A673 (cell line): ENCODE measurements at regions not wholly inside any gene's neighbourhood (a gene's known extent, or its start where the extent isn't known, plus 50 kb on each side); places are given as distances from the start of the nearest gene placed in this dataset.

Source experiments
- BruUV-seq: library from RNA; stranded (reverse); fragments of 400-500 nt; replicated peaks from 2 replicates; lab custom pipeline; 2021; lab: Mats Ljungman, UMichigan
- CTCF ChIA-PET: fragments of 300-600 bp; sonication (Branson Sonifier 250); formaldehyde crosslinking; loops from one replicate; lab custom pipeline; 2022; ENCODE audit warnings: antibody characterized with exemption; lab: Charles Lee
- POLR2A ChIA-PET: fragments of 300-600 bp; sonication (Branson Sonifier 250); formaldehyde crosslinking; loops from one replicate; lab custom pipeline; 2022; ENCODE audit warnings: antibody characterized with exemption; ENCODE audit not compliant: low non-redundant PET; lab: Charles Lee
- DNase-seq: peaks from one replicate; pipeline ENCODE4 v3.0.0-alpha.2; 2015; ENCODE audit warnings: low spot score
- H3K27ac ChIP-seq: fragments of 200-600 bp; sonication (generic); 2 replicates; pipeline ENCODE4 v1.5.1; 2016; ENCODE audit warnings: mixed run types, low read depth, mild to moderate bottlenecking, mixed read lengths, antibody characterized with exemption, low read length; ENCODE audit not compliant: poor library complexity, severe bottlenecking
- H3K27me3 ChIP-seq: fragments of 200-600 bp; sonication (generic); replicated peaks from 2 replicates; pipeline ENCODE4 v1.6.1; 2017; ENCODE audit warnings: mixed run types, low read depth, mild to moderate bottlenecking, mixed read lengths, antibody characterized with exemption, low read length; ENCODE audit not compliant: insufficient read depth, poor library complexity
- H3K36me3 ChIP-seq: fragments of 200-600 bp; sonication (generic); 2 replicates; pipeline ENCODE4 v1.6.1; 2016; ENCODE audit warnings: mixed run types, mild to moderate bottlenecking, mixed read lengths, antibody characterized with exemption, low read length; ENCODE audit not compliant: insufficient read depth, poor library complexity, severe bottlenecking
- H3K4me1 ChIP-seq: fragments of 200-600 bp; sonication (generic); 2 replicates; pipeline ENCODE4 v1.6.1; 2017; ENCODE audit warnings: mixed run types, mild to moderate bottlenecking, mixed read lengths, antibody characterized with exemption, low read length; ENCODE audit not compliant: insufficient read depth, poor library complexity, severe bottlenecking
- H3K4me3 ChIP-seq: fragments of 200-600 bp; sonication (generic); 2 replicates; pipeline ENCODE4 v1.5.1; 2016; ENCODE audit warnings: low read depth, mixed run types, mild to moderate bottlenecking, mixed read lengths, low read length; ENCODE audit not compliant: poor library complexity, severe bottlenecking
- H3K9me3 ChIP-seq: fragments of 200-600 bp; sonication (generic); 2 replicates; pipeline ENCODE4 v1.6.1; 2016; ENCODE audit warnings: mixed run types, low read depth, mild to moderate bottlenecking, mixed read lengths, antibody characterized with exemption, low read length; ENCODE audit not compliant: poor library complexity, severe bottlenecking
- EZH2 ChIP-seq: fragments of 200-600 bp; sonication (generic); IDR thresholded peaks from 2 replicates; pipeline ENCODE4 v1.6.1; 2017; ENCODE audit warnings: borderline replicate concordance, low read depth, mild to moderate bottlenecking, mixed read lengths, antibody characterized with exemption, low read length; ENCODE audit not compliant: poor library complexity, severe bottlenecking
- intact Hi-C: fragments of 100-400 bp; cut with micrococcal nuclease; formaldehyde crosslinking; loops from one replicate; pipeline ENCODE4 v1.10.0; 2022; ENCODE audit not compliant: unreplicated experiment
- TF ChIP-seq, protein P1 (sequence below): fragments of 300-800, 200-600 bp; sonication (generic); conservative IDR thresholded peaks from 2 replicates; pipeline ENCODE4 v1.5.1; 2017; ENCODE audit warnings: low read depth, mild to moderate bottlenecking, antibody characterized with exemption, low read length, moderate library complexity, mixed read lengths

GRCh38 chr22:49715450-49715849, 112.2 kb downstream of the BRD1 start:
- no peaks in the 10 kb centered on the region for H3K36me3 ChIP-seq
- POLR2A ChIA-PET = no interaction called here
- CTCF ChIA-PET = no interaction called here
- H3K27me3 ChIP-seq = peaks cover 15% of the 10 kb centered on the region
- DNase-seq = no peak
- no peaks in the 10 kb centered on the region for H3K4me1 ChIP-seq
- no TSS peak for BruUV-seq
- no peak overlapping the region for H3K4me3 ChIP-seq
- no peak for TF ChIP-seq EZH2
- TF ChIP-seq, protein P1, sequence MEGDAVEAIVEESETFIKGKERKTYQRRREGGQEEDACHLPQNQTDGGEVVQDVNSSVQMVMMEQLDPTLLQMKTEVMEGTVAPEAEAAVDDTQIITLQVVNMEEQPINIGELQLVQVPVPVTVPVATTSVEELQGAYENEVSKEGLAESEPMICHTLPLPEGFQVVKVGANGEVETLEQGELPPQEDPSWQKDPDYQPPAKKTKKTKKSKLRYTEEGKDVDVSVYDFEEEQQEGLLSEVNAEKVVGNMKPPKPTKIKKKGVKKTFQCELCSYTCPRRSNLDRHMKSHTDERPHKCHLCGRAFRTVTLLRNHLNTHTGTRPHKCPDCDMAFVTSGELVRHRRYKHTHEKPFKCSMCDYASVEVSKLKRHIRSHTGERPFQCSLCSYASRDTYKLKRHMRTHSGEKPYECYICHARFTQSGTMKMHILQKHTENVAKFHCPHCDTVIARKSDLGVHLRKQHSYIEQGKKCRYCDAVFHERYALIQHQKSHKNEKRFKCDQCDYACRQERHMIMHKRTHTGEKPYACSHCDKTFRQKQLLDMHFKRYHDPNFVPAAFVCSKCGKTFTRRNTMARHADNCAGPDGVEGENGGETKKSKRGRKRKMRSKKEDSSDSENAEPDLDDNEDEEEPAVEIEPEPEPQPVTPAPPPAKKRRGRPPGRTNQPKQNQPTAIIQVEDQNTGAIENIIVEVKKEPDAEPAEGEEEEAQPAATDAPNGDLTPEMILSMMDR = no peak
- no peaks in the 10 kb centered on the region for H3K9me3 ChIP-seq
- intact Hi-C loops = no loop called here
- H3K27ac ChIP-seq = no peak overlapping the region

- peaks cover 15% of the 10 kb centered on the region for H3K27me3 ChIP-seq
- no TSS peak for BruUV-seq
- POLR2A ChIA-PET = no interaction called here
These were observed 114.7 kb downstream of the BRD1 start for GRCh38 chr22:49713003-49713402.

DNA sequence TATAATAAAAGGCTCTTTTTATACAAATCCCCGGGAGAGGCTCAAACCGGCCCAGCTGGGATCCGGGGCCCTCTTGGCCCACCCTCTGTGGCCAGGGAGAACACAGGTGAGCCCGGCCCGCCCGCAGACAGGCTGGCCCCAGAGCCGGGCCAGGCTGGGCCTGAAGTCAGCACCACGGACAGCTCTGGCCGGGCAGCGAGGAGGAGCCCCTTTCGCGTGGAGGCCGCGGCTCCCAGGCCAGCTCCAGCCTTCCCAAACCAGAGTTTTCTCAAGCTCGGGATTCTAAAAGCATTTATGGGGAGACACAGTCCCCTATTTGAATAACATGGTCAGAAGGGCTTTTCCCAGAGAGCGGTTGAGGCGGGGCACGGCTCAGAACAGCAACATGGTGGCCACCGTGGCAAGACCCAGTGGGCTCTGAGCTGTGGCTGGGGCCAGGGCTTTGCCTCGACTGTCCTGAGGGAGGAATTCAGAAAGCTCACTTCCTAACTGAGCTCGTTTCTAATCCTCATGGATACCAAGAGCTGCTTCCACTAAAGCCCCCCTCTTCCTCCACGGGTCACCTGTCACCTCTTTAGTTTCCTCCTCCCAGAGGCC, 115.4 kb downstream of the BRD1 start:
- H3K9me3 ChIP-seq = no peaks in the 10 kb centered on the region
- ChIA-PET CTCF (interaction anchor here (0.6 kb wide), 1 partner anchor 12 kb away, joined by 4 read pairs; no protein-coding TSS in a partner anchor), POLR2A (no interaction called here)
- no peak overlapping the region for H3K4me3 ChIP-seq
- no peaks in the 10 kb centered on the region for H3K4me1 ChIP-seq
- no peaks in the 10 kb centered on the region for H3K36me3 ChIP-seq
- DNase-seq = no peak
- no peak overlapping the region for H3K27ac ChIP-seq
- BruUV-seq = no TSS peak
- TF ChIP-seq EZH2 = no peak
- TF ChIP-seq, protein P1 = no peak
- H3K27me3 ChIP-seq = peaks cover 15% of the 10 kb centered on the region
- intact Hi-C loops = no loop called here

More at GRCh38 chr22:49713003-49713402, 114.7 kb downstream of the BRD1 start:
- H3K36me3 ChIP-seq = no peaks in the 10 kb centered on the region
- no peaks in the 10 kb centered on the region for H3K4me1 ChIP-seq
- H3K9me3 ChIP-seq = no peaks in the 10 kb centered on the region
- no peak overlapping the region for H3K4me3 ChIP-seq
- CTCF ChIA-PET = interaction anchor here (0.7 kb wide), 1 partner anchor 15 kb away, joined by 5 read pairs; no protein-coding TSS in a partner anchor
- intact Hi-C loops = no loop called here
- H3K27ac ChIP-seq = no peak overlapping the region
- TF ChIP-seq, protein P1 = no peak
- no peak for TF ChIP-seq EZH2
- DNase-seq = no peak
